ENCODE measurements at regions not wholly inside any gene's neighbourhood (a gene's known extent, or its start where the extent isn't known, plus 50 kb on each side); places are given as distances from the start of the nearest gene placed in this dataset.

- Histone ChIP-seq H3K36me3 (ENCODE audit: insufficient read depth, low read depth, low read length) (no peaks in the 10 kb centered on the region), H3K9me3 (ENCODE audit: insufficient read depth, low read depth, low read length) (peaks cover 12% of the 10 kb centered on the region; the same call in 1 of the 2 replicates), H3K27me3 (ENCODE audit: insufficient read depth, low read length) (no peaks in the 10 kb centered on the region), H3K4me1 (ENCODE audit: insufficient read depth, low read length) (no peaks in the 10 kb centered on the region; the same call in 1 of the 2 replicates), H3K4me3 (ENCODE audit: low read length) (no peak overlapping the region), H3K9ac (ENCODE audit: low read depth, low read length) (peak overlapping the region; percentile 20; the same call in 1 of the 2 replicates), H3K27ac (ENCODE audit: low read length) (no peak overlapping the region)
Measured at GRCh38 chr12:118611770-118612169, 235.4 kb downstream of the SUDS3 start.

GRCh38 chr12:118617611-118618450, 241.5 kb downstream of the SUDS3 start:
- Histone ChIP-seq H3K27me3 (ENCODE audit: insufficient read depth, low read length) (no peaks in the 10 kb centered on the region), H3K9me3 (ENCODE audit: insufficient read depth, low read depth, low read length) (peaks cover 11% of the 10 kb centered on the region; the same call in 1 of the 2 replicates), H3K4me3 (ENCODE audit: low read length) (peak overlapping the region; percentile 33; the same call in 1 of the 2 replicates), H3K4me1 (ENCODE audit: insufficient read depth, low read length) (peaks cover 24% of the 10 kb centered on the region; the same call in 1 of the 2 replicates), H3K27ac (ENCODE audit: low read length) (no peak overlapping the region), H3K9ac (ENCODE audit: low read depth, low read length) (peak overlapping the region; percentile 54; the same call in 1 of the 2 replicates), H3K36me3 (ENCODE audit: insufficient read depth, low read depth, low read length) (no peaks in the 10 kb centered on the region)

- Histone ChIP-seq H3K9ac (ENCODE audit: low read depth, low read length) (no peak overlapping the region; the same call in 1 of the 2 replicates), H3K36me3 (ENCODE audit: insufficient read depth, low read depth, low read length) (no peaks in the 10 kb centered on the region), H3K9me3 (ENCODE audit: insufficient read depth, low read depth, low read length) (peaks cover 4% of the 10 kb centered on the region; the same call in 1 of the 2 replicates), H3K4me1 (ENCODE audit: insufficient read depth, low read length) (peaks cover 24% of the 10 kb centered on the region; the same call in 1 of the 2 replicates), H3K27me3 (ENCODE audit: insufficient read depth, low read length) (no peaks in the 10 kb centered on the region), H3K27ac (ENCODE audit: low read length) (no peak overlapping the region), H3K4me3 (ENCODE audit: low read length) (peak overlapping the region; percentile 33; the same call in 1 of the 2 replicates)
Measured at GRCh38 chr12:118618695-118619094, 242.3 kb downstream of the SUDS3 start.

GRCh38 chr12:118625050-118625675, 248.8 kb downstream of the SUDS3 start:
- Histone ChIP-seq H3K4me1 (ENCODE audit: insufficient read depth, low read length) (peaks cover 3% of the 10 kb centered on the region; the same call in 1 of the 2 replicates), H3K27me3 (ENCODE audit: insufficient read depth, low read length) (no peaks in the 10 kb centered on the region), H3K9ac (ENCODE audit: low read depth, low read length) (no peak overlapping the region), H3K4me3 (ENCODE audit: low read length) (no peak overlapping the region), H3K27ac (ENCODE audit: low read length) (no peak overlapping the region), H3K36me3 (ENCODE audit: insufficient read depth, low read depth, low read length) (no peaks in the 10 kb centered on the region), H3K9me3 (ENCODE audit: insufficient read depth, low read depth, low read length) (no peaks in the 10 kb centered on the region)

GRCh38 chr12:118633071-118633470, 256.7 kb downstream of the SUDS3 start:
- Histone ChIP-seq H3K36me3 (ENCODE audit: insufficient read depth, low read depth, low read length) (no peaks in the 10 kb centered on the region), H3K4me1 (ENCODE audit: insufficient read depth, low read length) (peaks cover under 1% of the 10 kb centered on the region; the same call in 1 of the 2 replicates), H3K9ac (ENCODE audit: low read depth, low read length) (no peak overlapping the region), H3K27ac (ENCODE audit: low read length) (no peak overlapping the region), H3K27me3 (ENCODE audit: insufficient read depth, low read length) (0 out of 2 replicates have a peak, but pooled peaks cover 5% of the 10 kb centered on the region), H3K4me3 (ENCODE audit: low read length) (no peak overlapping the region), H3K9me3 (ENCODE audit: insufficient read depth, low read depth, low read length) (no peaks in the 10 kb centered on the region)

GRCh38 chr12:118635276-118635675, 258.9 kb downstream of the SUDS3 start:
- Histone ChIP-seq H3K27me3 (ENCODE audit: insufficient read depth, low read length) (0 out of 2 replicates have a peak, but pooled peaks cover 5% of the 10 kb centered on the region), H3K9ac (ENCODE audit: low read depth, low read length) (no peak overlapping the region), H3K4me1 (ENCODE audit: insufficient read depth, low read length) (peaks cover 3% of the 10 kb centered on the region; the same call in 1 of the 2 replicates), H3K36me3 (ENCODE audit: insufficient read depth, low read depth, low read length) (no peaks in the 10 kb centered on the region), H3K27ac (ENCODE audit: low read length) (no peak overlapping the region), H3K4me3 (ENCODE audit: low read length) (no peak overlapping the region), H3K9me3 (ENCODE audit: insufficient read depth, low read depth, low read length) (no peaks in the 10 kb centered on the region)

GRCh38 chr12:118637767-118638370, 261.5 kb downstream of the SUDS3 start:
- H3K9ac ChIP-seq (ENCODE audit: low read depth, low read length): no peak overlapping the region
- peaks cover 3% of the 10 kb centered on the region; the same call in 1 of the 2 replicates for H3K4me1 ChIP-seq (ENCODE audit: insufficient read depth, low read length)
- H3K27me3 ChIP-seq (ENCODE audit: insufficient read depth, low read length): 0 out of 2 replicates have a peak, but pooled peaks cover 5% of the 10 kb centered on the region
- no peak overlapping the region for H3K27ac ChIP-seq (ENCODE audit: low read length)
- no peak overlapping the region for H3K4me3 ChIP-seq (ENCODE audit: low read length)
- H3K9me3 ChIP-seq (ENCODE audit: insufficient read depth, low read depth, low read length): no peaks in the 10 kb centered on the region
- H3K36me3 ChIP-seq (ENCODE audit: insufficient read depth, low read depth, low read length): no peaks in the 10 kb centered on the region

- Histone ChIP-seq H3K9ac (ENCODE audit: low read depth, low read length) (no peak overlapping the region), H3K4me1 (ENCODE audit: insufficient read depth, low read length) (peaks cover 3% of the 10 kb centered on the region; the same call in 1 of the 2 replicates), H3K36me3 (ENCODE audit: insufficient read depth, low read depth, low read length) (no peaks in the 10 kb centered on the region), H3K4me3 (ENCODE audit: low read length) (no peak overlapping the region), H3K9me3 (ENCODE audit: insufficient read depth, low read depth, low read length) (no peaks in the 10 kb centered on the region), H3K27me3 (ENCODE audit: insufficient read depth, low read length) (0 out of 2 replicates have a peak, but pooled peaks cover 5% of the 10 kb centered on the region), H3K27ac (ENCODE audit: low read length) (no peak overlapping the region)
Measured at GRCh38 chr12:118641249-118641648, 264.9 kb downstream of the SUDS3 start.

- H3K9me3 ChIP-seq (ENCODE audit: insufficient read depth, low read depth, low read length): no peaks in the 10 kb centered on the region
- H3K4me1 ChIP-seq (ENCODE audit: insufficient read depth, low read length): no peaks in the 10 kb centered on the region
- H3K27ac ChIP-seq (ENCODE audit: low read length): no peak overlapping the region
- no peak overlapping the region for H3K9ac ChIP-seq (ENCODE audit: low read depth, low read length)
- H3K36me3 ChIP-seq (ENCODE audit: insufficient read depth, low read depth, low read length): no peaks in the 10 kb centered on the region
- H3K27me3 ChIP-seq (ENCODE audit: insufficient read depth, low read length): no peaks in the 10 kb centered on the region
- H3K4me3 ChIP-seq (ENCODE audit: low read length): no peak overlapping the region
Measured at GRCh38 chr12:118645219-118645618, 268.9 kb downstream of the SUDS3 start.

GRCh38 chr12:118649765-118650585, 273.6 kb downstream of the SUDS3 start:
- Histone ChIP-seq H3K36me3 (ENCODE audit: insufficient read depth, low read depth, low read length) (no peaks in the 10 kb centered on the region), H3K27me3 (ENCODE audit: insufficient read depth, low read length) (no peaks in the 10 kb centered on the region), H3K4me1 (ENCODE audit: insufficient read depth, low read length) (no peaks in the 10 kb centered on the region), H3K9me3 (ENCODE audit: insufficient read depth, low read depth, low read length) (no peaks in the 10 kb centered on the region), H3K9ac (ENCODE audit: low read depth, low read length) (no peak overlapping the region), H3K27ac (ENCODE audit: low read length) (no peak overlapping the region), H3K4me3 (ENCODE audit: low read length) (no peak overlapping the region)

GRCh38 chr12:118650586-118650960, 274.2 kb downstream of the SUDS3 start:
- no peak overlapping the region for H3K27ac ChIP-seq (ENCODE audit: low read length)

More at GRCh38 chr12:118650586-118650960, 274.2 kb downstream of the SUDS3 start:
- Histone ChIP-seq H3K4me3 (ENCODE audit: low read length) (no peak overlapping the region), H3K27me3 (ENCODE audit: insufficient read depth, low read length) (no peaks in the 10 kb centered on the region), H3K9ac (ENCODE audit: low read depth, low read length) (no peak overlapping the region), H3K4me1 (ENCODE audit: insufficient read depth, low read length) (no peaks in the 10 kb centered on the region), H3K36me3 (ENCODE audit: insufficient read depth, low read depth, low read length) (no peaks in the 10 kb centered on the region), H3K9me3 (ENCODE audit: insufficient read depth, low read depth, low read length) (no peaks in the 10 kb centered on the region)
